Natural killer cell treated with Interleukin-12 subunit alpha and Interleukin-12 subunit beta and Interleukin-15 and Interleukin-18, amount 100 ng/mL, for 72 hours (primary cell): ENCODE measurements at regions not wholly inside any gene's neighbourhood (a gene's known extent, or its start where the extent isn't known, plus 50 kb on each side); places are given as distances from the start of the nearest gene placed in this dataset.

Source experiments
- ATAC-seq, 2 donors: fragments of 150-1000 bp; cut with Tn5 transposase in 1 of 2; sonication (Bioruptor Pico), chemical (Tn5 transposase) in 1 of 2; 2 replicates each; pipeline ENCODE4 v1.10.0; 2021
- DNase-seq: peaks from one replicate; pipeline ENCODE4 v3.0.0; 2022; ENCODE audit warnings: low spot score
- H3K27ac Mint-ChIP-seq, 2 donors: 1 replicate in 1 of 2; 2 replicates in 1 of 2; pipeline ENCODE4 v1.8.0; 2022; ENCODE audit warnings: mixed read lengths in 2 of 2, mild to moderate bottlenecking in 1 of 2, moderate library complexity in 1 of 2
- H3K27me3 Mint-ChIP-seq, 2 donors: 1 replicate in 1 of 2; 2 replicates in 1 of 2; pipeline ENCODE4 v1.8.0; 2022; ENCODE audit warnings: mixed read lengths in 2 of 2
- H3K36me3 Mint-ChIP-seq: one replicate; pipeline ENCODE4 v1.8.0; 2022; ENCODE audit warnings: mixed read lengths
- H3K4me1 Mint-ChIP-seq, 2 donors: 1 replicate in 1 of 2; 2 replicates in 1 of 2; pipeline ENCODE4 v1.8.0; 2022; ENCODE audit warnings: low read depth in 2 of 2, mixed read lengths in 2 of 2, mild to moderate bottlenecking in 1 of 2
- H3K4me3 Mint-ChIP-seq: one replicate; pipeline ENCODE4 v1.8.0; 2022; ENCODE audit warnings: mixed read lengths
- H3K9me3 Mint-ChIP-seq: 2 replicates; pipeline ENCODE4 v1.8.0; 2022; ENCODE audit warnings: mixed read lengths

DNA sequence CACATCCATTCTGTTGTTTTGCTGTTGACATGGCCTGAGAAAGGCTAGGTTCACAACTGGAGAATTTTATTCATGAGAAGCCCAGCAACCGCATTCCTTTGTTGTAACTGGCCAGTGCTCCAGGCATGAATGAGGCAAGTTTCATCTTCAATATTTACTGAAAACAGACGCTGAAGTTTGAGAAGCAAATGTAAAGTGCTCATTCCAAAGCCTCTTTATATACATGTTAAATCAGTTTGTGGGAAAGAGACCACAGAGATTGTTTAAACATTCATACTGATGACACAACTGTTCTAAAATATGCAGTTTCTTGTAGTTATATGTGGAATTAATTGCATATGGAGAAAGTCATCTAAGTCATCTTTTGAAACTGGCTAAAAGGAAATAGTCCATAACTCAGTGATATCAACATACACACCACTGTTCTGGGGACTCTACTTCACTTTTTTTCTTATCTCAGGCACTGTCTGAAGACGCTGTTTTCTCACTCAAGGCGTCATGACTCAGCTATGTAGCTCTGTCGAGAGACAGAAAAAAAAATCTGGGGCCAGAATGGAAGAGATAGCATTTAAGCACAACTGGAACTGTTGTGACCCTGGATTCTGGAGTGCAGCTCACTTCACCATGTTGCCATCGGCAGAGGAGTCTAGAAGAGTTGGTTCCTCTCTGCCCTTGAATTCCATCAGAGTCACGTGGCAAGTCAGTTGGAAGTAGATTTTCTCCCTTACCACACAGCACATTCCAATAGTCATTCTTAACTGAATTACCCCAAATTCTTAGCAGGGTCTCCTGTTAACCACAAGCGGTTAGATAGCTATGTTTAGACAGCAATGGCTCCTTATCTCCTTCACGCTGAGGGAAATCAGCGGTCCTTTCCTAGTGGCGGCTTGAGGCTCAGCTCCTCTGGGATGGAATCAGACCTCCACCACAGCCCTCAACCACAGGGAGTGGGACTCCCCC is 258.4 kb upstream of the HMGA2 start:
- ATAC-seq: no peak
- no peak overlapping the region for H3K4me3 Mint-ChIP-seq
- no peak overlapping the region for H3K27ac Mint-ChIP-seq
- no peaks in the 10 kb centered on the region for H3K36me3 Mint-ChIP-seq
- no peaks in the 10 kb centered on the region for H3K9me3 Mint-ChIP-seq
- H3K4me1 Mint-ChIP-seq: peaks cover 0 to 5% of the 10 kb centered on the region in 2 donors
- no peak for DNase-seq
- H3K27me3 Mint-ChIP-seq: peaks cover 39 to 49% of the 10 kb centered on the region in 2 donors

DNA sequence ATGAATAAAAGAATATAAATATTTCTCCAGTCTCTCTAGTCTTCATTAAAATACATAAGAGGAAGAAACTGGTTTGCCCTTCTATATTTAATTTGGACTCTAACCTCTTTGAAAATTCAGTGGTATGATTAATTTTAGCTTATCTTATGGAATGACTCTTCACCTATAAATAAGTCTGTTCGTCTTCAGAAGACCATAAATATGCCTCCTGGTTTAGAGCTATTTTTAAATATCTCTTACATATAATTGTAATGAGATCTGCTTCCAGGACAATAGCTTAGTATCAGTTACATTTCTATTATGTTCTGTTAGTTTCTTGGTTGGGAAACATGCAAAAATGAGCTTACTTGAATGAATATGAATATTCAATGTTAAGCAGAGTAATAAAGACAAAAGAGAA is 257.5 kb upstream of the HMGA2 start:
- Mint-ChIP-seq H3K36me3 (no peaks in the 10 kb centered on the region), H3K9me3 (no peaks in the 10 kb centered on the region), H3K27ac (no peak overlapping the region), H3K4me3 (no peak overlapping the region), H3K27me3 (peaks cover 45 to 51% of the 10 kb centered on the region in 2 donors), H3K4me1 (peaks cover 0 to 5% of the 10 kb centered on the region in 2 donors)
- no peak for DNase-seq
- no peak for ATAC-seq

DNA sequence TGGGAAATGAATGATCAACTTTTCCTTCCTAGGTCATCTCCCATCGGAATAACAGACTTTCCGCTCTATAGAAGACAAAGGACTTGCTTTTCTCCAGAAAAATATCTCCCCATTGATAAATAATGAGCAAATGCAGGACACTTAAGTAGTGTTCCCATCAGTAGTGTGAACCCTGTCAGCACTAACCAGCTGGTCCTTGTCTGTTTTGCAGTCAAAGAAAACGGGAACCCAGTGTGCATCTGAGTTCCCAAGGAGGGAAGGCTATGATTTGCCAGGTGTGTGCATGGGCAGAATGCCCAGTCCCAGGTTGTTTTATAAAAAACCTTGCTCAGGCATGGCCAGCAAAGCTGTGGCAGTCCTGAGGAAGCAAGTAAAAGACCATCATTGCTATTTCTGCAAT is 256.5 kb upstream of the HMGA2 start:
- Mint-ChIP-seq H3K27me3 (peaks cover 48 to 53% of the 10 kb centered on the region in 2 donors), H3K27ac (no peak overlapping the region), H3K4me3 (no peak overlapping the region), H3K36me3 (no peaks in the 10 kb centered on the region), H3K4me1 (peaks cover 0 to 5% of the 10 kb centered on the region in 2 donors), H3K9me3 (no peaks in the 10 kb centered on the region)
- DNase-seq (no peak), ATAC-seq (no peak)

DNA sequence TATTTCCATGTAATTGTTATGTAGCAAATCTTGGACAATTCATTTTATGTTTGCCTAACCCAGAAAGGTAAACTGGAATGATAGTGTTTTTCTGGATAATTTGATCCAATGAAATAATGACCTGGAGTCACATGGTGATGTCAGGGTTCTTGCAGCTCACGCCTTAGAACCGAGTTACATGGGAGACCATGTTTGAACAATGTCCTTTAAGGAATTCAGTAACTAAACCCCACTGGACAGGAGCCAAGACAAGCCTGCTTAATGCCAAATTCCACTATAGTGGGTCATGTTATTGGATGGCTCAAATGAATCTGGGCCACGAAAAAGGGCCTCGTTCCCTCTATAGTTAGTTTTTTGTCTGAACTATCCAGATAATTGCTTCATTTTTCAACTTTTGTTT is 255.8 kb upstream of the HMGA2 start:
- Mint-ChIP-seq H3K27me3 (peaks cover 48 to 54% of the 10 kb centered on the region in 2 donors), H3K4me1 (peaks cover 0 to 5% of the 10 kb centered on the region in 2 donors), H3K27ac (no peak overlapping the region), H3K36me3 (peaks cover 6% of the 10 kb centered on the region), H3K9me3 (peaks cover 5% of the 10 kb centered on the region), H3K4me3 (no peak overlapping the region)
- DNase-seq (no peak), ATAC-seq (no peak)

DNA sequence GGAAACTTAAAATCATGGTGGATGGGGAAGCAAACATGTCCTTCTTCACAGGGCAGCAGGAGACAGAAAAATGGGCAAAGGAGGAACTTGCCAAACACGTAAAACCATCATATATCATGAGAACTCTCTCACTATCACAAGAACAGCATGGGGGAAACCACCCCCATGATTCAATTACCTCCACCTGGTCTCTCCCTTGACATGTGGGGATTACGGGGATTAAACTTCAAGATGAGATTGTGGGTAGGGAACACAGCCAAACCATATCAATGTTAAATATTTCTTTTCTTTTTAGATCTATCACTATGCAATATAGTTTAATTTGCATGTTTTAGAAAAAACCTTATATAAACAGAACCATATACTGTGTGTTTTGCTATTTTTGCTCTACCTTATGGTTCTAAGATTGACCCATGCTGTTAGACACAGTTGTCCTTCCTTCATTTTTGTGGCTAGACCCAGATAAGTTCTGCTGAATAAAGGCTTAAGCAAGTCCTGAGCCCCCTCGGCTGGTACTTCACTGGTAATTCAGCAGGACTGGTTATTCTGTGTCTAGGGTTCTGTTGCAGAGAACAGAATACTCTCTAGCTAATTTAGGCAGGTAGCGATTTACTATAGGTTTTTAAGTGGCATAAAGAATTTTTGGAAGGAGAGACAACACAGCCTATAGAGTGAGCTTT is 253.7 kb upstream of the HMGA2 start:
- Mint-ChIP-seq H3K4me3 (no peak overlapping the region), H3K27me3 (peaks cover 48 to 49% of the 10 kb centered on the region in 2 donors), H3K4me1 (peaks cover 0 to 5% of the 10 kb centered on the region in 2 donors), H3K36me3 (peaks cover 16% of the 10 kb centered on the region), H3K9me3 (peaks cover 8% of the 10 kb centered on the region), H3K27ac (no peak overlapping the region)
- DNase-seq (no peak), ATAC-seq (no peak)

DNA sequence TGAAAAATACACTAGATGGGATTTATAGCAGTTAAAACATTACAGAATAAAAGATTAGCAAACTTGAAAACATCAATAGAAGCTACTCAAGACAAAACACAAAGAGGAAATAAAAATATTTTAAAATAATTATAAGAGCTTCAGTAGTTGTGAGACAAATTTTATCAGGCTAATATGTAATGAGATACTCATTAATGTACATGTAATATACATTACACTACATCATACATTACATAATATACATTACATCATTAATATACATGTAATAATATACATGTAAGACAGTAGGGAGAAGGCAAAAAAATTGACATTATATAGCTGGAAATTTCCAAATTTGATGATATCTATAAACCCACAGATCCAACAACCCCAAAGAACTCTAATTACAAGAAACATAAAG is 249.4 kb upstream of the HMGA2 start:
- Mint-ChIP-seq H3K36me3 (peaks cover 16% of the 10 kb centered on the region), H3K4me3 (no peak overlapping the region), H3K4me1 (no peaks in the 10 kb centered on the region), H3K9me3 (peaks cover 8% of the 10 kb centered on the region), H3K27me3 (peaks cover 27 to 32% of the 10 kb centered on the region in 2 donors), H3K27ac (no peak overlapping the region)
- DNase-seq (no peak), ATAC-seq (no peak)

DNA sequence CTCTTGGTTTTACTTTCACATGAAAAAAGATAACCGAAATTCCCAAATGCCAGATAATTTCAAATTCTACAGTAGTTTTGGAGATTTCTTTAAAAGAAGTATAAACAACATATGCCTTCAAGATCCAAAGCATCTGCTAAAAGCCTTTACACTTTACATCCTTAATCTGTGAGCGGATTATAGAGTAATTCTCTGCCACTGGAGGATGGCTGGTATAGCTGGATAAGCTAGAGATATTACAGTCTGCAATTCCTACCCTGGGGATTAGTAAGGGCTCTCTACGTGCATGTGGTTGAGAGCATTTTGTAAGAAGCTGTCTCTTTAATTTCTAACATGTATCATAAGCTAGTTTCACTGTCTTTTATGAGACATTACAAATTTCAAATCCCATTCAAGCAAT is 240.3 kb upstream of the HMGA2 start:
- Mint-ChIP-seq H3K27ac (no peak overlapping the region), H3K36me3 (no peaks in the 10 kb centered on the region), H3K9me3 (no peaks in the 10 kb centered on the region), H3K4me1 (no peaks in the 10 kb centered on the region), H3K4me3 (no peak overlapping the region), H3K27me3 (peaks cover 0 to 9% of the 10 kb centered on the region in 2 donors)
- ATAC-seq (no peak), DNase-seq (no peak)

DNA sequence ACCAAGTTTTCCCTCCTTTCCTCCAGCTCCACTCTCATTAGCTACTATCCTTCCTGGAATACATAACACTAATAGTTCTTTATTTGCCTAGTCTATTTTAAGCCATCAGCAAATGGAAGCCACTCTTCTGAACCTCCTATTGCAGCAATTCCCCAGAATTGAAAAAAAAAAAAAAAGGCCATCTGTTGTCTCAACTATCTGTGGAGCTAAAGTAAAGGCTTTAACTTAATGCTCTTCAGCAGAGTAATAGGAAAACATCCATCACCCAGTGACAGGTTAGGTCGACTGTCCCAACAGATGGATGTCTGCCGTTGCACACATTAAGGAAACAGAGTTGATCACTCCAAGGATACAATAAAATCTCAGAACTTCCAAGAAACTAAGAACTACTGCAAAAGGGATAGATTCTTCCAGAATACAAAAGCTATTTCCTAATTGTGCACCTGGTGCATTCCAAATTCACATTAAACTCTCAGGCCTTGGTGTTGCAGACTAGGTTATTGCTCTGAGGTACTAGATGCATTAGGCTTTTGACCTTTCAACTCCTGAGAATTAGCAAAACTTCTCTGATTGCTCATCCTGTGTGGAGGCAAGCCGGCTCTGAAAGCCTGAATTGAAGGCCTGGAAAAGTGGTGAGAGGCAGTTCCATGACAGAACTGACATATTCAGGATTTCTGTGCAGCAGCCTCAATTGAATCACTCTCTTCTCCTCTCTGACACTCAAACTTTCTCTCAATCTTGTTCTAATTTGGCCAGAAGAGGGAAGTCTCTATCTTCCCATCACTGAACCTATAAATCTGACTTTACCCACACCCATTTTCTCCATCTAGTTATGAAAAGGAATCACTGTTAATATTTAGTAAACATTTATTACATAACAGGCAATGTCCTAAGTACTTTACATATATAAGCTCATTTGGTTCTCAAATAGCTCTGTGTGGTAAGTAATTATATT is 238.4 kb upstream of the HMGA2 start:
- no peaks in the 10 kb centered on the region for H3K9me3 Mint-ChIP-seq
- no peak overlapping the region for H3K27ac Mint-ChIP-seq
- H3K4me1 Mint-ChIP-seq: no peaks in the 10 kb centered on the region
- DNase-seq: no peak
- no peaks in the 10 kb centered on the region for H3K36me3 Mint-ChIP-seq
- H3K4me3 Mint-ChIP-seq: no peak overlapping the region
- H3K27me3 Mint-ChIP-seq: peaks cover 0 to 4% of the 10 kb centered on the region in 2 donors
- no peak for ATAC-seq

DNA sequence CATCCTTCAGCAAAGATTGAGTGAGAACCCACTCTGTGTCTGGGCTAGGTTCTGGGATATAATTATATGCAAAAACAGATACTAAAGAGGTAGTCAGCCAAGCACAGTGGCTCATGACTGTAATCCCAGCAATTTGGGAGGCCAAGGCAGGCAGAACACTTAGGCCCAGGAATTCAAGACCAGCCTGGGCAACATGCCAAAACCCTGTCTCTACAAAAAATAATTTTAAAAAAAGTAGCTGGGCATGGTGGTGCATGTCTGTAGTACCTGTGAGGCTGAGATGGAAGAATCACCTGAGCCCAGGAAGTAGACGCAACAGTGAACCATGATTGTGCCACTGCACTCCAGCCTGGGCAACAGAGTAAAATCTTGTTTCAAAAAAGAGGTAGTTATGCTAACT is 237.5 kb upstream of the HMGA2 start:
- H3K4me1 Mint-ChIP-seq: no peaks in the 10 kb centered on the region
- H3K4me3 Mint-ChIP-seq: no peak overlapping the region
- no peaks in the 10 kb centered on the region for H3K9me3 Mint-ChIP-seq
- no peaks in the 10 kb centered on the region for H3K36me3 Mint-ChIP-seq
- DNase-seq: no peak
- H3K27me3 Mint-ChIP-seq: peaks cover 0 to 7% of the 10 kb centered on the region in 2 donors
- no peak for ATAC-seq
- H3K27ac Mint-ChIP-seq: no peak overlapping the region

DNA sequence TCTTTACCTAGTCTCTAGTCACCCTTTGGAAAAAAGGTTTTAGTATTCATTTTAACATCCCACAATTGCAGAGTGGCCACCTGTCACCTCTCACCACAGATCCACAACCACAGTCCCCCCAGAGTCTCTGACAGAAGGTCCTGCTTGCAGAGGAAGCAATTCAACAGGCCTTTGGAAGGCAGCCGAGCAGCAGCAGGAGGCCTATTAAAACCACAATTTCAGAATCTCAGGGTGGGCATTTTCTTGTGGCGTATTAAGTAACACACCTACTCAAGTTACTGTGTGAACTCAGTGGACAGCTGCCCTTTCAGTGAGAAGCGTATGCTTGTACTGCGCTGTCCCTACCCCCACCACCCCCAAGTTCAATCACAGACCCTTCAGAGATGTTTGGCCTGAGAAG is 234.0 kb upstream of the HMGA2 start:
- Mint-ChIP-seq H3K27ac (no peak overlapping the region), H3K36me3 (no peaks in the 10 kb centered on the region), H3K9me3 (no peaks in the 10 kb centered on the region), H3K4me1 (no peaks in the 10 kb centered on the region), H3K27me3 (peaks cover 13 to 17% of the 10 kb centered on the region in 2 donors), H3K4me3 (no peak overlapping the region)
- no peak for DNase-seq
- ATAC-seq: no peak

DNA sequence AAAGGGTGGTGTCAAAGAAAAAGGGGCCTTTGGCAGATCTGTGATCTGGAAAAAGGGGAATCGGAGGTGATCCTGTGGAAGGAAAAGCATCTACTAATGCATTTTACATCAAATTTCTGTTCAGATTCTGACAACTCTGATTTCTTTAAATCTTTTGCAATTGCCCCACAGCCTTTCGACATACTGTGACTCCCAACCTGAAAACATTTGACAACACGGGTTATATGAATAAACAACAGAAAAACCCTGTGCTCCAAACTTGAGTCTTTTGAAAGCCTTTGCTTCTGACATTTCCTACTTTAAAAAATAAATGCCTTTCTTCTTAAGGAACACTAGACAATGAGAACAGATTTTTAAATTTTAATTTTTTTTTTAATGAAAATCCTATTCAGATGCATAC is 231.9 kb upstream of the HMGA2 start:
- Mint-ChIP-seq H3K27ac (no peak overlapping the region), H3K27me3 (peaks cover 18 to 28% of the 10 kb centered on the region in 2 donors), H3K4me3 (no peak overlapping the region), H3K4me1 (no peaks in the 10 kb centered on the region), H3K9me3 (no peaks in the 10 kb centered on the region), H3K36me3 (no peaks in the 10 kb centered on the region)
- DNase-seq (no peak), ATAC-seq (no peak)

DNA sequence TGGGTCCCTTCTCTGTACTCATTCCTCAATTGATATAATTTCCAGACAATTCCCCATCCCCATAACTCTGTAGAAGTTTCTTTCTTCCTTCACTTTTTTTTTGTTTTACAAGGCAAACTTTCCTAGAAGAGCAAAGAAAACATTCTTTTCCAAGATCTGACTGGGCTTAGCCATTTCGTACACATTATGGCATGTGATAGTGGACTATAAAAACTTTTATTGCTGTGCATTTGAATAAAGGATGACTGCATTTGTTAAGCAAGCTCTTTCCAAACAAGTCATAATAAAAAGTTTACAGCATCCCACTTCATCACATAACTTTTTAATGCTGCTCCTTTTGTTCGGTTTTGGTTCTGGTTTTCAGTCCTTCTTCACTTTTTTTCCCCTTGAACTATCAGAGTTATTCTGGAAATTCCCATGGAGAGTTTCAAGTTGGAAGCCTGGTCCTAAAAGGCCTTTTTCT is 231.0 kb upstream of the HMGA2 start:
- Mint-ChIP-seq H3K27me3 (peaks cover 20 to 36% of the 10 kb centered on the region in 2 donors), H3K4me3 (no peak overlapping the region), H3K36me3 (no peaks in the 10 kb centered on the region), H3K9me3 (no peaks in the 10 kb centered on the region), H3K4me1 (no peaks in the 10 kb centered on the region), H3K27ac (no peak overlapping the region)
- DNase-seq: no peak
- ATAC-seq: no peak

DNA sequence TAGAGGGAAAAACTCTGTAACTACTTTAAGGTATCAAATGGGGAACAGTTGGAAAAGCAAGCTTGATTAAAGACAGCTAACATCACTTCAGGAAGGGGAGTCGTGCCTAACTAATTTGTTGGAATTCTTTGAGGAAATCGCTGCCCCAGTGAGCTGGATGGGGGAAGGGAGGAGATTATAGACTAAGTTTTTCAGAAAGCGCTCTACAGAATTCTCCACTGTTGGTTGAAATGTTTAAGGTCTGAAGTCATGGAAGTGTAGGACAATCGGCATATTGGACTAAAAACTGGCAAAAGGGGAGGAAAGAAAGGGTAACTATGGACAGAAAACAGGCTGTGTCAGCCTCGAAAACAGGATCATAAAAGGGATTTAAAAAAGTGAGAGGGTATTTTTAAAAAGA is 229.9 kb upstream of the HMGA2 start:
- Mint-ChIP-seq H3K4me1 (no peaks in the 10 kb centered on the region), H3K27ac (no peak overlapping the region), H3K9me3 (no peaks in the 10 kb centered on the region), H3K36me3 (no peaks in the 10 kb centered on the region), H3K27me3 (peaks cover 23 to 42% of the 10 kb centered on the region in 2 donors), H3K4me3 (no peak overlapping the region)
- DNase-seq (no peak), ATAC-seq (no peak)
